ENCODE measurements at regions not wholly inside any gene's neighbourhood (a gene's known extent, or its start where the extent isn't known, plus 50 kb on each side); places are given as distances from the start of the nearest gene placed in this dataset.

GRCh38 chrX:25507801-25508200 is 492.0 kb upstream of the ARX start:
- Histone ChIP-seq H2AK5ac (ENCODE audit: low read depth, low read length) (no peak overlapping the region), H2BK15ac (ENCODE audit: low read depth, low read length) (no peak overlapping the region), H4K91ac (ENCODE audit: insufficient read depth, low read depth, low read length) (no peak overlapping the region), H2AFZ (replicated peaks; ENCODE audit: low read length, poor library complexity) (no peak overlapping the region), H3K27ac (ENCODE audit: insufficient read depth, low read length) (no peak overlapping the region), H3K4me2 (ENCODE audit: low read depth, low read length) (no peak overlapping the region), H2BK5ac (ENCODE audit: low read depth, low read length, poor library complexity, severe bottlenecking) (no peak overlapping the region), H3K27me3 (ENCODE audit: control insufficient read depth, insufficient read depth, low read length) (no peaks in the 10 kb centered on the region), H4K5ac (ENCODE audit: low read depth, low read length) (no peak overlapping the region), H3K9me3 (ENCODE audit: control insufficient read depth, insufficient read depth, low read length) (no peaks in the 10 kb centered on the region), H4K20me1 (ENCODE audit: insufficient read depth, low read length) (no peaks in the 10 kb centered on the region), H3K36me3 (ENCODE audit: control insufficient read depth, insufficient read depth, low read length) (no peaks in the 10 kb centered on the region), H3K4me1 (ENCODE audit: control insufficient read depth, insufficient read depth, low read length) (no peaks in the 10 kb centered on the region), H3K9me1 (ENCODE audit: insufficient read depth, low read length) (no peaks in the 10 kb centered on the region), H3K9ac (ENCODE audit: low read depth, low read length) (no peak overlapping the region), H4K8ac (ENCODE audit: low read depth in 2 of 2, low read length in 2 of 2) (no peak overlapping the region), H2AK9ac (replicated peaks; ENCODE audit: low read depth, low read length, poor library complexity) (no peak overlapping the region), H2BK20ac (ENCODE audit: low read depth, low read length) (no peak overlapping the region), H2BK120ac (ENCODE audit: low read depth, low read length) (no peak overlapping the region), H3K56ac (ENCODE audit: extremely low read depth, insufficient read depth, low read length) (no peak overlapping the region), H3K4ac (ENCODE audit: low read depth, low read length) (no peak overlapping the region), H3K14ac (replicated peaks; ENCODE audit: low read depth, low read length) (no peak overlapping the region), H3K79me1 (ENCODE audit: low read depth in 1 of 2, low read length in 2 of 2) (no peaks in the 10 kb centered on the region), H3K4me3 (ENCODE audit: insufficient read depth, low read depth, low read length) (no peak overlapping the region), H3K18ac (ENCODE audit: low read depth, low read length) (no peak overlapping the region), H3K23ac (ENCODE audit: low read depth, low read length) (no peak overlapping the region)
- TF ChIP-seq FOS (IDR thresholded peaks at IDR 0.05; ENCODE audit: low read depth, low read length) (no peak), CEBPB (IDR thresholded peaks at IDR 0.05; ENCODE audit: low read depth, low read length) (no peak), RAD21 (IDR thresholded peaks at IDR 0.05; ENCODE audit: low read length) (no peak), MAZ (IDR thresholded peaks at IDR 0.05; ENCODE audit: borderline replicate concordance, low read depth, low read length) (no peak), CHD1 (IDR thresholded peaks at IDR 0.05; ENCODE audit: low read depth, low read length) (no peak), MAFK (IDR thresholded peaks at IDR 0.05; ENCODE audit: low read depth, low read length) (no peak), BHLHE40 (IDR thresholded peaks at IDR 0.05; ENCODE audit: low read depth, low read length) (no peak), RFX5 (IDR thresholded peaks at IDR 0.05; ENCODE audit: low read depth, low read length) (no peak), SMC3 (IDR thresholded peaks at IDR 0.05; ENCODE audit: low read depth, low read length) (no peak), RCOR1 (IDR thresholded peaks at IDR 0.05; ENCODE audit: insufficient replicate concordance, low read length) (no peak), MXI1 (IDR thresholded peaks at IDR 0.05; ENCODE audit: borderline replicate concordance, low read depth, low read length) (no peak), POLR2A (IDR thresholded peaks at IDR 0.05; ENCODE audit: low read depth, low read length) (no peak), CTCF (conservative IDR thresholded peaks at IDR 0.05; ENCODE audit: low read depth, low read length) (no peak), NFE2L2 (IDR thresholded peaks at IDR 0.05; ENCODE audit: low read depth, low read length) (no peak)
- TF ChIP-seq, protein P1, sequence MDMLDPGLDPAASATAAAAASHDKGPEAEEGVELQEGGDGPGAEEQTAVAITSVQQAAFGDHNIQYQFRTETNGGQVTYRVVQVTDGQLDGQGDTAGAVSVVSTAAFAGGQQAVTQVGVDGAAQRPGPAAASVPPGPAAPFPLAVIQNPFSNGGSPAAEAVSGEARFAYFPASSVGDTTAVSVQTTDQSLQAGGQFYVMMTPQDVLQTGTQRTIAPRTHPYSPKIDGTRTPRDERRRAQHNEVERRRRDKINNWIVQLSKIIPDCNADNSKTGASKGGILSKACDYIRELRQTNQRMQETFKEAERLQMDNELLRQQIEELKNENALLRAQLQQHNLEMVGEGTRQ (IDR thresholded peaks at IDR 0.05; ENCODE audit: low read depth, low read length) = no peak
- TF ChIP-seq, protein P2, sequence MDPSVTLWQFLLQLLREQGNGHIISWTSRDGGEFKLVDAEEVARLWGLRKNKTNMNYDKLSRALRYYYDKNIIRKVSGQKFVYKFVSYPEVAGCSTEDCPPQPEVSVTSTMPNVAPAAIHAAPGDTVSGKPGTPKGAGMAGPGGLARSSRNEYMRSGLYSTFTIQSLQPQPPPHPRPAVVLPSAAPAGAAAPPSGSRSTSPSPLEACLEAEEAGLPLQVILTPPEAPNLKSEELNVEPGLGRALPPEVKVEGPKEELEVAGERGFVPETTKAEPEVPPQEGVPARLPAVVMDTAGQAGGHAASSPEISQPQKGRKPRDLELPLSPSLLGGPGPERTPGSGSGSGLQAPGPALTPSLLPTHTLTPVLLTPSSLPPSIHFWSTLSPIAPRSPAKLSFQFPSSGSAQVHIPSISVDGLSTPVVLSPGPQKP (IDR thresholded peaks at IDR 0.05; ENCODE audit: borderline replicate concordance, low read depth, low read length) = no peak
- WGBS, 2 experiments (ENCODE audit: extremely low coverage in 2 of 2, insufficient read length in 1 of 2) = 0% methylated on average over 1 of the region's 2 CpGs; no CpG with 5 or more reads in 1 of the 2 experiments
- intact Hi-C loops (cut with micrococcal nuclease) = no loop called here
- POLR2A ChIA-PET (ENCODE audit: unreplicated experiment) = no interaction called here
- in situ Hi-C loops (cut with MboI; ENCODE audit: low sequenced_read_pairs) = no loop called here
- dilution Hi-C loops (cut with HindIII; ENCODE audit: low sequenced_read_pairs, unreplicated experiment) = no loop called here
- CTCF ChIA-PET = no interaction called here
- no TSS peak for BruUV-seq (replicated peaks)
- no peak for ATAC-seq (ENCODE audit: low read depth)
- DNase-seq = no peak

Data from IMR-90 (cell line).